ENCODE measurements at regions not wholly inside any gene's neighbourhood (a gene's known extent, or its start where the extent isn't known, plus 50 kb on each side); places are given as distances from the start of the nearest gene placed in this dataset.

DNA sequence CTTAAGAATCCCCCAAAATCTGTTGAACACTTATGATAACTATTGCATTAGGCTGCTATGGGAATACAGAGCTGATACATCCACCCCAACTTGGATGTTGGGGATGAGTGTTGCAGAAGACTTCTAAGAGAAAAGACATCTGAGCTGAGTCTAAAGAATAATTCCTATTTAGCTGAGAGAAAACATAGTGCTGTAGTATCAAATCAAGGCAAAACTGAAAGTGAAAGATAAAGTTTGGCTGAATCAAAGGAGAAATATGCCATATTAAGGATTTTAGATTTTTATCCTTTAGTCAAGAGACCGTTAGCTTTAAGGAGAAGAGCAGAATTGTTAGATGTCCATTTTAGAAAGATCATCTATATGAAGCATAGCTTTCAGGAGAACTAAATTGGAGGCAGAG, 726.9 kb upstream of the PTBP2 start:
- DNase-seq (ENCODE audit: low read depth), result peak; percentile 35

DNA sequence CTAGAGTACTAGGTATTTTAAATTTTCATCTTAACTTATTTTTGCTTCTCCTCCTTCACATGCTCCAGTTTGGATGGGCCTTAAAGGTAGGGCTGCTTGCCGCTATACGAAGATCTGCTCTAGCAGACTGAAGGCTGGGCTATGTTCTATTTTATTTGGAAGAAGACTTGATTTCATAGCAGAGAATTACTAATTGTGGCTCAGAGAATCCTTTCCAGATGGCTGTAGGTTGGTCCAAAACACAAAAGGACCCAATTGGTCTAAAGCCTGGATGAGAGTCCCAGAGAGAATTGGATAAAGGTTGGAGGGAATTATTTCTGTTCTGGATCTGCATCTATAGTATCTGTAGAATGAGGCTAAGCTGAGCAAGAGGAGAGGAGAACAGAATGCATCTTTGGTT, 719.4 kb upstream of the PTBP2 start:
- DNase-seq (ENCODE audit: low read depth), result no peak

DNA sequence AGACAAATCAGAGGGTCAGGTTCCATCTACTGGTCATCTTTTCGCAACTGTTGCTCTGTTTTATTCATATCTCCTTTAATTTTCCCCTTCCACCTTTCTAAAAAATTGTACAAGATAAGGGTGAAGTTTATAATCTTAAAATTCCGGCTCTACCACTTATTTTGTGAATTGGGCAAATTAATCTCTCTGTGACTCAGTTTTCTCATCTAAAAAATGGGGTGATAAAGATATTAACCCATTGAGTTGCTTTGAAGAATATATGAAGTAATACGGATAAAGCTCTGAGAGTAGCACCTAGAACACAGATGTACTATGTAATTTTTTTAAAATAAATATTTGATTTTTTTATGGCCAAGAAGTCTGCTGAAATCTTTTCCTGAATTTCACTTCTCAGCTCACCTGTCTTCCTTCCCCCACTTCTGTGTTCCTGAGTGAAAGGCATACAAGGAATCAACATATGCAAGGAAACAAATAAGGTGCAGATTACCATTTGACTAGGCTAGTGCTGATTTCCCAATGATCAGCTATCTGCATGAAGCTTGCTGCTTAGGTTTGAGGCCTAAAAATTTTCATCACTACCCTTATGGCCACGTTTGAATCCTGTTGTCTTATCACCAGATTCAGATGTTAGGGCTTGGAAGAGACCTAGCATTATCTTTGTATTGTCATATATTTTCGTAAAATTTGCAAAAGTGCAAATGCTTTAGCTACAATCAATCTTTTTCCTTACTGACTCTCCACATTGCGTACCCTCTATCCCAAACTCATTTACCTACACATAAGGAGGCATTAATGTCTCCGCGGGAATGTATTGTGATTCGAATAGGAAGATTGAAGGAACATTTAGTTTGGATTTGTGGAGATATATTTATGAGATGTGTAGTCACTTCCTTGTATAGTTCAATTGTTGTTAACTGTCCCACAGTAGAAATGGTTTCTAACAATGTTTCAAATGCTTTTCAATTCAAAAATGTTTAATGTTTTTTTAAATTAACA, 718.3 kb upstream of the PTBP2 start:
- DNase-seq (ENCODE audit: low read depth), result no peak

DNA sequence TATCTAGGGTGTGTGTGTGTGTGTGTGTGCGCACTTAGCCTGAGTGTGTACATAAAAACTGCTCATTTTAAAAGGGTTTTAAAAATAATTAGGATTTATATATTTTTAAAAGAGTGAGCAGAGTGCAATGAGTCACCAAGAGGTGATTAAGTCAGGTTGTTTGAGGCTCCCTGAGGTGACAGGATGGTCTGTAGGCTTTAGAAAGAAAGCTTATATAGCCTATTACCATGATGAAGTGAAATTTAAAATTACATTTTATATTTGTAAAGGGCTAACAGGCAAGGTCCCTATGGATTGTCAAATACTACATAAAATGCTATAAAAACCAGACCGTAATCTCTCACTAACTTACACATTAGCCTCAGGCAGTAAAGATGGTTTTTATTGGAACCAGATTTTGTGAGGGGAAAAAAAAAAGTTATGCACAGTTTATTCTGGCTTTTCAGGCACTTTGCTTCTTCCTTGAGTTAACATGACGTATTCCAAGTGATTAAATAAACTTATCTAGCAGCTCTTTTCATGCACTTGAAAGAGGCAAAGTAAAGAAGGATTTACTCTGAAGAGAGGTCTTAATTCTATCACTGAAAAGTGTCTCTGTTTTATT, 711.7 kb upstream of the PTBP2 start:
- no peak for DNase-seq (ENCODE audit: low read depth)

DNA sequence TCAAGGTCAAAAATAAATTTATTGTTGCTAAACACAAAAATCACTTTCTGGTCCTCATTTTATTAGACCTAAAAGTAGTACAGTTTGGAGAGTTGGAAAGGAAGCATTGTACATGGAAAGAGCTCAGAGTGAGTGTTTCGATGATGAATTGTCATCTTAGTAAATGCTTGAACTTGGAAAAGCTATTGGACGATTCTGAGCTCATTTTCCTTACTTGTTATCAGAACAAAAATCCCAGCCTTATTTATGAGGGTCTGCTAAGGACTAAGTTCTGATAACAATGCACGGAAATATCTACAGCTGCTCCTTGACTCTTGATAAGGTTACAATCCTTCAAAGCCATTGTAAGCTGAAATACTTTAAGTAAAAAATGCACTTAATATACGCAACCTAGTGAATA, 710.0 kb upstream of the PTBP2 start:
- no peak for DNase-seq (ENCODE audit: low read depth)

DNA sequence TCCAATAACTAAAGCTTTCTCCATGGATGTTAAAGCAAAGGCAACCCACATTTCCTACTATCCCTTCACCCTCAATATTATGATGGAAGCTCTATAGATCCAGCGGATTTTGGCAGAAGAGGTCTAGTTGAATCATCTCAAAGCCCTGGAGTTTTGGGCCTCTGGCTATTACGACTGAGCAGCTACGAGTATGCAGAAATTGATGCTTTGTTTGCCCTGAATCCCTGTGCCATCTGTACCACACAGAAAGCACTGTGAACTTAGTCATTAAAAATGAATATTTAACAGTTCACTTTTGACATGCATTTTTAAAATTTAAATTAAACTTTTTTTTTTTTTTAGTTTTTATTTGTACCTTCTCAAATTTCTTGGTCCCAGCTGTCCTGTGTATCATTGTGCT, 705.4 kb upstream of the PTBP2 start:
- no peak for DNase-seq (ENCODE audit: low read depth)

DNA sequence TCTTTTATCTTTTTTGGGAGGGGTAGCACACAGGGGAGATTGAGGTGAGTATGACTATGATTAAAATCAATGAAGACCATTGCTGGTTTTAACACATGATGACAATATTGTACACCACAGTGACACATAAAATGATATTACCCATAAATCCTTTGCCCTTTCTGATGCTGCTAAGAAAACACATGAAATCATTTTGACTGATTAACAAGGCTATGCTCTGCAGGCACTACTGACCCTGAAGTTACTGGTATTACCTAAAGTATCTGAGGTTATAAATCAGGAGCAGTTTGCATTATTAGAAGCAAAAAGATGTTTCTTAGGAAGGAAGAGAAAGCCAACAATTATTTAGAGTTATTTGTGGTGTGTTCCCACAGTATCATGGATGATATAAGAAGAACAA, 701.2 kb upstream of the PTBP2 start:
- no peak for DNase-seq (ENCODE audit: low read depth)

DNA sequence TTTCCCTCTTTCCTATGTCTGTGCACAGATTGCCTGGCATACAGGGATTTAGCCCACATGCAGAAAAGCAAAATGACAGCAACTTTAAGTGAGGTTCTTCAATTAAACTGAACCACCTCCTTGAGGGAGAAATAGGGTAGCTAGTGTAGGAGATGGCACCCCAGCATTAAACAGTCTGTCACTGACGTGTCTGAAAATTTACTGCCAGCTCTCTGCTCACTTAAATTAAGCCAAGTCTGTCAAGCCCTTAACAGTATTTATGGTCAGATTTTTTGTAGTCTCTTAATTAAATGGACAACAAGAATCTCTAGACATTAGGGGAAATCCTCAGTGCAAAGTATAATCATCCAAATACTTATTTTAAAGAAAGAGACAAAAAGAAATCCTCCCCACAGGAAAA, 696.5 kb upstream of the PTBP2 start:
- DNase-seq (ENCODE audit: low read depth), result no peak

DNA sequence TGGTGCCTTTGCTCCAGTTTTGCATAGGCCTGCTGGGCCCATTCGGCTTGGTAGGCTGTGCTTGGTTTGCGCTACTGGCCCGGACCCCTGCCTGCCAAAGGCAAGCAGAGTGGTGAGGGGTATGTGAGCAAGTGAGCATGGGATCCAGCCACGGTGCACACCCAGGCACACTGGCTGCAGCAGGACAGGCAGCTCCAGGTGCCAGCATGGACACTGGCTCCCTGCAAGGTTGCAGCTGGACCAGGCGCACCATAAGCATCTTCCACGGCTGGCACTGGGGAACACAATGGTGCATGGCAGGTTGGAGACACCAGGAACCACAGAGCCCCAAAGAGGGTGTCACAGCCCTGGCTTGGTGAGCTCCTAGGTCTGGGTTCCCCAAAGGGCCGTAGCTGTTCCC, 693.5 kb upstream of the PTBP2 start:
- no peak for DNase-seq (ENCODE audit: low read depth)

DNA sequence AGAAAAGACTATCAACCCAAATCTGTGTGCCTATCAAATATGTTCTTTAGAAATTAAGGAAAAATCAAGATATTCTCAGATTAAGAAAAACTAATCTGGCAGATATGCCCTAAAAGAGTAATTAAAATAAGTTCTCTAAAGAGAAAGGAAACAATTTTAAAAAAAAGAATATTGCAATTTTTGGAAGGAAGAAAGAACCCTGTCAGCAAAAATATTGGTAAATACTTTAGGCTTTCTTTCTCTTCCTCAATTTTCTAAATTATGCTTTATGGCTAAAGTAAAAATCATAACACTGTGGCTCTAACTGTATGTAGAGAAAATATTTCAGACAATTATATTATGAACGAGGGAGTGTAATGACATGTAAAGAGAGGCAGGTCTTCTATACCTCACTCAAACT, 691.3 kb upstream of the PTBP2 start:
- no peak for DNase-seq (ENCODE audit: low read depth)

DNA sequence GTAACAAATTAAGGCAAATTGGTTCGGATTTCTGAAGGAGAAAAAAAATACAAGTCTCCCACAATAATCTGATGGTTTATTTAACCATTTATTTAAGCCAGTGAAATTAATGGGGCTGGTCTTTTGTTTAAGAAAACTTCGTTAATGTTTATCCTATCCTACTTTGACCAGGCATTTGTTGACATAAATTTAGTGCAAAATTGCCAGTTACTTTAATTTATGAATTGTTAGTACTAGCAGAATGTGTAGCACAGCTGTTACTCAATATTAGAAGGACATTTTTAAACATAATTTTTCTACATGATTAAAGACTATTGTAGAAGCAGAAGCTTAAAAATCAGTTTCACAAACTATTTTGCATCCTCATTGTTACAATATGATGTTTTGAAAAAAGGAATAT, 687.6 kb upstream of the PTBP2 start:
- no peak for DNase-seq (ENCODE audit: low read depth)

DNA sequence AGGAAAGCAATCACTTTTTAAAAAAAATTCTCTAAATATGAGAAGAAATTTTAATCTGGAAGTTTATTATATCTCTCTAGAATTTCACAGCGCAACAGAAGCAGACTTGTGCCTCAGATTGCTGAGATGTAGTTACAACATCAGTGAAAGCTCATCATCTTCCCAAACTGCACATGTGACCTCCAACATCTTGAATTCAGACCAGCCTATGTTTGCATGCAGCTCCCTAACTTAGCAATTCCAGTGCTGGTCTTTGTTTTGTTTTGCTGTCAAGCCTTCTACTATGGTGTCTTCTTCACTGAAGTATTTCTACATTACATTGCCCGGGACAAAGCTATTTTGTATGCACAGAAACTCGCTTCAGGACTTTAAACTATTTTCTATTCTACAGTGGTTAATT, 684.8 kb upstream of the PTBP2 start:
- no peak for DNase-seq (ENCODE audit: low read depth)

DNA sequence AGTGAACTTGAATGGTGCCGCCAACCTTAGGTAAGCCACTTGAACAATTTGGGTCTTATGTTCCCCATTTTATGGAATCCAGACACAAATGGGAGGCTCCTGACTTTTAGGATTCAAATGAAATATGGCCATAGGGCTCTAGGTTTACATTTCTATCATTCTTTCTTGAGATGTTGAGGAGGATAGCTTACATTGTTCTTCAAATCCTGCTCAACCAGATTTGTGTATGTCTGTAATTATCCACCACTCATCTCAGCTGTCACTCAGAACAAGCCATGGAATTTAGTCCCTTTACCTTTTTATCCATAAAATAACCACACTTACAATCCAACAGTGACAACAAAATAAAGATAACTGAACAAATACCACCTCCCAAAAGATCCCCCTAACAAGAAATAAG, 682.9 kb upstream of the PTBP2 start:
- no peak for DNase-seq (ENCODE audit: low read depth)

DNA sequence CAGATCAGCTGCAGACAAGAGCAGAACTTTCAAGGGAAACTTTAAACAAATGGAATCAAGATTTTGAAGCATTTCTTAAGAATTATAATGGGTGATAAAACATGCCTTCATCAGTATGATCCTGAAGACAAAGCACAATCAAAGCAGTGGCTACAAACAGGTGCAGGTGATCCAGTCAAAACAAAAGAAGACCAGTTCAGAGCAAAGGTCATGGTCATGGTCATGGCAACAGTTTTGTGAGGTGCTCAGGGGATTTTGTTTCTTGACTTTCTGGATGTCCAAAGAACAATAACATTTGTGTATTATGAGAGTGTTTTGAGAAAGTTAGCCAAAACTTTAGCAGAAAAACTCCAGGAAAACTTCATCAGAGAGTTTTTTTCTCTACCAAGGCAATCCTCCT, 681.7 kb upstream of the PTBP2 start:
- no peak for DNase-seq (ENCODE audit: low read depth)

DNA sequence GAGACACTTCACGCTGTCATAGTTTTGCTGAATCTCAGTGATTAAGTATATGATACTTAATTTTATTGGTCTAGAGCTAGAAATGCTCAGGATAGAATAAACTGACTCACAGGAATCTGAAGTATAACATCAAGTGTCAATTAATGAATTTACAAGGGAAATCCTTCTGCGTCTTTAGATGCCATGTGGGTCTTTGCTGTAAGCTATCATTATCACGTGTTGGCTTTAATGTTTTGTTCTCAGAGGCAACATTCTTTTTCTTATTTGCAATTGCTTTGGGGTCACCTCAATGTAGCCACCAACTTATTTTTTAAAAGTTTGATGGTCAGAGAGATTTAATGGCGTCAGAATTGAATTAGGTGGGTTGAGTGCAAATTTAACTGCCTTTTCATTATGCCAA, 680.1 kb upstream of the PTBP2 start:
- no peak for DNase-seq (ENCODE audit: low read depth)

DNA sequence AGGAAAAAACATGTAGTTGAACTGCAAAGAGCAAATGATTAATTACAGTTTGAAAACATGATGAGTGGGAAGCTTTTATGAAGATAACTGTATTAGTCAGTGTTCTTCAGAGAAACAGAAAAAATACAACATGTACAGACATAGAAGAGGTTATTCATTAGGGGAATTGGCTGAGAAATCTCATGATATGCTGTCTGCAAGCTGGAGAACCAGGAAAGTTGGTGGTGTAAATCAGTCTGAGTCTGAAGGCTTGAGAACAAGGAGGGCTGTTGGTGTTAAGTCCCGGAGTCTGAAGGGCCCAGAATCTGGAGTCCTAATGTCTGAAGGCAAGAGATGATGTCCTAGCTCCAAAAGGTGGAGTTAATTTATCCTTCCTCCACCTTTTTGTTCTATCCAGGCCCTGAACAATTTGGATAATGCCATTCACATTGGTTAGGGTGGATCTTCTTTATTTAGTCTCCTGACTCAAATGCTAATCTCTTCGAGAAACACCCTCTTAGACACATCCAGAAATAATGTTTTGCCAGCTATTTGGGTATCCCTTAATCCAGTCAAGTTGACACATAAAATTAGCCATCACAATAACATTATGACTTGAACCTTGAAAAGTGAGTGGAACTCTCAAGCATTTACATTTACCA, 672.9 kb upstream of the PTBP2 start:
- DNase-seq (ENCODE audit: low read depth), result no peak

DNA sequence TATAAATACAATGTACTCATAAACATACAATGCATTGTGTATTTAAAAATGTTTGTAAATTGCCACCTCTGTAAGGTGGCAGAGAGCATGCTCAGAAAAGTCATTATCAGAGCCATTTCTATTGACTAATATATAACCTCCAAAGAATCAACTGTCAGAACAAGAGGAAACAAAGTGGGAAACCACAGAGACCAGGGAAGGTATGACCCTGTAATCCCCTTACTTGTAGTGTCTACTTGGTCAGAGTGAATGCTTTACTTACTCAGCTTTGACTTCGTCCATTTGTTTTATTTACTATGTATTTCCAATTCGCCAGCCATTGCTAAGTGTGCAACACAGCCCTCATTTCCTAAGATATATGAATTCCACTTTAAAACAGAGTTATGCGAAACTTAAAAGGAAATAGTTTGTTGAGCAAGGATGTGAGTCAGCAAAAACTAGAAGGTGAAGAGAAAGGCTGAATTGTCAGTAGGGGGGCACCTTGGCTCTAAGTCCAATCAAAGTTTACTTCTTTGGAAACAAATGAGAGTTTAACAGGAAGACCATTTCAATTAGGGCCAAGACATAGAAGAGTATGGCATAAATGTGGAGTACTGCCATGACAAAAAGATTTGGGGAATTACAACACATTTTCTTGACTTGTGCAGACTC, 671.7 kb upstream of the PTBP2 start:
- no peak for DNase-seq (ENCODE audit: low read depth)

DNA sequence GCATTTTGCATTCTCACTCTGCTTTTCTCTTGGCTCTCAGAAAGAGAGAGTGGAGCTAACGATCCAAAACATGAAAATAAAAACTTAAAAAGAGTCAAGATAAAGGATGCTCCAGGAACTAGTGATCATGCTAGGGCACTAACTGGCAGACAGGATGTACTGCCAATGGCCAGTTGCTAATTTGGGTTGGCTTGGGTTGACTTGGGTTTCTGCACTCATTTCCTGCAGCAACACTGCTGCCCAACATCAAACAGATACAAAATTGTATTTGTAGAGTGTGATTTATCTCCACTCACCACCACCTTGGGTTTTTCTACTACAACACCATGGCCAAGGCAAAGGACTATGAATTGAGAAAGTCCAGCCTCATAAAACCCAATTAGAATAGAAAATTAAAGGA, 662.3 kb upstream of the PTBP2 start:
- DNase-seq (ENCODE audit: low read depth), result no peak

DNA sequence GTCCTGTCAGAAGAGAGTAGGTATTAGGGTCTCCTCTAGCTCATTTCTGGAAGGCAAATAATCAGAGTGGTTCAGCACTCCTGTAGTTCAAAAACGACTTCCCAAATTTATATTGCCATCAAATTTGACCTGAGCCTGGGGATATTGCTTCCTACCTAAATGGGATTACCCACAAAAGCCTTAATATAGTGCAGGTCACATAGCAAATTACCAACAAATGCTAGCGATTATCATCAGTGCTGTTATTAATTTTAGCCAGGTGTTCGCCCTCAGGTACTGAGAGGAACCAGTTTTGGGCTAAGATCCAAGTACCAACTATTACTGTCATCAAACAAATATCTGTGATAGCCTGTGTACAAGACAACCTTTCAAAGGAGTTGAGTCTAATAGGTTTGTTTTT, 661.8 kb upstream of the PTBP2 start:
- no peak for DNase-seq (ENCODE audit: low read depth)

DNA sequence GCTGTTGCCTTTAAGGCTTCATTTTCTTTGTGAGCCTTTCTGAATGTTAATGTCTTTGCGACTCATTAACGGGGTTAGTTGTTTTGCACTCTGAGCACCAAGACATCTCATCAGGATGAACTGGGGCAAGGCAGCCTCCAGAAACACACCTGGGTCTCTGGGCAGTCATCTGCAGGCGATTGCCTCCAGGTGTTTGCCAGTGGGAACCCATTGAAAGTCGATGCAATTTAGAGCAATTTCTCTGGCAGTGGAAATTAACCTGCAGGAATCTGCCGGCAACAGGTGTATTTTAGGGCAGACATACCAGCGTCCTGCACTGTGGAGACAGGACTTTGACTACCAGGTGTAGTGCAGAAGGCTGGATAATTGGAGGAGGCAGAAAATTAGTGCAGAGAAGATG, 661.0 kb upstream of the PTBP2 start:
- DNase-seq (ENCODE audit: low read depth), result no peak

DNA sequence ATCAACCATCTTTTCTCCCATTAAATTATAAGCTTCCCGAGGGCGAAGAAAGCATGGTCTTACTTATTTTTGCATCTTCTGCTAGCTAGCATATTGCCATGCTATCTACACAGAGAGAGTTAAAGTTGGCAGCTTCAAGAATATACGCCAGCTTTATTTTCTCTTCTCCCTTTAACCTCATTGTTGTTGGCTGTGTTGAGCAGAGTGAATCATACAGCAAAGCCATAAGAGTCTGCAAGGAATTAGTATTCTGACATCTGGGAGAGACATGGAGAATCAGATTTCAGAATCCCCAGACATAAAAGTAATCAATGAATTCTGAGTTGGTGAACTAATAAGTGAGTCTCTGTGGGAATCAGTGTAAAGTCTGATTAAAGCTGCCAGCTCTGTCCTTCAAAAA, 649.6 kb upstream of the PTBP2 start:
- DNase-seq (ENCODE audit: low read depth), result no peak

DNA sequence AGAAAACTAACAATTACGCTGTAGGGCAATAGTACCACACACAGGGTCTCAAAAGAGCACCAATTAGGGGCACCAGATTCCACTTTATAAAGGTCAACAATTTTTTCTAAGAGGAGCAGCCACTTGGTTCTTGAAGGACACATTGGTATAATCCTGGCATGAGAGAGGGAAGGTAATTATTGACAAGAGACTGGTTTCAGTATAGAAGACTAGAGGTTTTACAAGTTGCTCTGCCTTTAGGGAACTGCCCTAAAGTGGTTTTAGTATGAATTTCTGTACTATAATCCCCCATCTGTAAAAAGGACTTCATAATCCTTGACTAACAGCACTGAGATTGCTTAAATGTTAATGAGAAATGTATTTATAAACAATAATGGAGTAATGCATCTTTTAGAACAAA, 648.5 kb upstream of the PTBP2 start:
- no peak for DNase-seq (ENCODE audit: low read depth)

DNA sequence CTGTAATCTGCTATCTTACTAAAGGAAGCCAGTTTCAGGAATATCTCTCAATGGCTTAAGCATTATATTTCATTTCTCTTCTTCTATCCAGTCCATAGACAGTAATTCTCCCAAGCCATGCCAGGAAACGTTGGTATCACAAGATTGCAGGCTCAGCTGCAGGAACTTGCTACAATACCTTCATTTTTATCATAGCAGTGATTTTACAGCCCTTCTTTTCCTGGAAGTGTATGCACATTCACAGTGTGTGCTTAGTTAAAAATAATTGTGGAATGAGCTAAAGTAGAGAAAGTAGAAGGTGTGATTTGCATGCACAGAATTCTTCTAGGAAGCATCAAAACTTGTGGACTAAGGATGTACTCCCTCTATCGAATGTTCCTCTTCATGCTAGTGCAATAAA, 647.2 kb upstream of the PTBP2 start:
- no peak for DNase-seq (ENCODE audit: low read depth)

Measured in RPMI7951 (cell line).